ENCODE measurements at regions not wholly inside any gene's neighbourhood (a gene's known extent, or its start where the extent isn't known, plus 50 kb on each side); places are given as distances from the start of the nearest gene placed in this dataset.
"Not testable (repeated sequence)": the region's sequence is repeated elsewhere in the genome, so short reads cannot be mapped to it uniquely, and the experiment has no call there.

GRCh38 chr6:91198588-91199255, 611.9 kb upstream of the MAP3K7 start:
- DNase-seq (ENCODE audit: low read depth in 2 of 2): no peak

- DNase-seq (ENCODE audit: low read depth in 2 of 2): no peak
These were observed 609.9 kb upstream of the MAP3K7 start for GRCh38 chr6:91196729-91197128.

GRCh38 chr6:91193446-91193845, 606.6 kb upstream of the MAP3K7 start:
- DNase-seq (ENCODE audit: low read depth in 2 of 2): no peak

GRCh38 chr6:91190041-91190440, 603.2 kb upstream of the MAP3K7 start:
- not testable (repeated sequence) for DNase-seq (ENCODE audit: low read depth in 2 of 2)

- no peak for DNase-seq (ENCODE audit: low read depth in 2 of 2)
These were observed 598.2 kb upstream of the MAP3K7 start for GRCh38 chr6:91185072-91185471.

GRCh38 chr6:91181416-91181815, 594.5 kb upstream of the MAP3K7 start:
- DNase-seq (ENCODE audit: low read depth in 2 of 2): no peak

- no peak for DNase-seq (ENCODE audit: low read depth in 2 of 2)
These were observed 586.8 kb upstream of the MAP3K7 start for GRCh38 chr6:91173651-91174050.

GRCh38 chr6:91173186-91173585, 586.3 kb upstream of the MAP3K7 start:
- no peak for DNase-seq (ENCODE audit: low read depth in 2 of 2)

GRCh38 chr6:91171754-91172462, 585.0 kb upstream of the MAP3K7 start:
- no peak for DNase-seq (ENCODE audit: low read depth in 2 of 2)

GRCh38 chr6:91167846-91168245, 581.0 kb upstream of the MAP3K7 start:
- DNase-seq (ENCODE audit: low read depth in 2 of 2): no peak

- no peak for DNase-seq (ENCODE audit: low read depth in 2 of 2)
These were observed 579.6 kb upstream of the MAP3K7 start for GRCh38 chr6:91166271-91167046.

GRCh38 chr6:91164105-91164504, 577.2 kb upstream of the MAP3K7 start:
- DNase-seq (ENCODE audit: low read depth in 2 of 2): no peak

GRCh38 chr6:91161246-91161645, 574.4 kb upstream of the MAP3K7 start:
- DNase-seq (ENCODE audit: low read depth in 2 of 2): no peak

GRCh38 chr6:91155129-91155785, 568.4 kb upstream of the MAP3K7 start:
- no peak for DNase-seq (ENCODE audit: low read depth in 2 of 2)

- DNase-seq (ENCODE audit: low read depth in 2 of 2): no peak
These were observed 566.0 kb upstream of the MAP3K7 start for GRCh38 chr6:91152824-91153223.

GRCh38 chr6:91149956-91150705, 563.3 kb upstream of the MAP3K7 start:
- no peak for DNase-seq (ENCODE audit: low read depth in 2 of 2)

- no peak for DNase-seq (ENCODE audit: low read depth in 2 of 2)
These were observed 562.5 kb upstream of the MAP3K7 start for GRCh38 chr6:91149246-91149955.

- no peak for DNase-seq (ENCODE audit: low read depth in 2 of 2)
These were observed 557.3 kb upstream of the MAP3K7 start for GRCh38 chr6:91144126-91144525.

GRCh38 chr6:91142154-91142553, 555.3 kb upstream of the MAP3K7 start:
- no peak for DNase-seq (ENCODE audit: low read depth in 2 of 2)

- DNase-seq (ENCODE audit: low read depth in 2 of 2): no peak
These were observed 554.5 kb upstream of the MAP3K7 start for GRCh38 chr6:91141346-91141745.

- DNase-seq (ENCODE audit: low read depth in 2 of 2): no peak
These were observed 553.6 kb upstream of the MAP3K7 start for GRCh38 chr6:91140449-91140848.
